NCI-H2107 (cell line): ENCODE measurements at regions not wholly inside any gene's neighbourhood (a gene's known extent, or its start where the extent isn't known, plus 50 kb on each side); places are given as distances from the start of the nearest gene placed in this dataset.

Experiments
- DNase-seq: peaks from one replicate; lab custom pipeline; 2025; lab: John Stamatoyannopoulos, UW

DNA sequence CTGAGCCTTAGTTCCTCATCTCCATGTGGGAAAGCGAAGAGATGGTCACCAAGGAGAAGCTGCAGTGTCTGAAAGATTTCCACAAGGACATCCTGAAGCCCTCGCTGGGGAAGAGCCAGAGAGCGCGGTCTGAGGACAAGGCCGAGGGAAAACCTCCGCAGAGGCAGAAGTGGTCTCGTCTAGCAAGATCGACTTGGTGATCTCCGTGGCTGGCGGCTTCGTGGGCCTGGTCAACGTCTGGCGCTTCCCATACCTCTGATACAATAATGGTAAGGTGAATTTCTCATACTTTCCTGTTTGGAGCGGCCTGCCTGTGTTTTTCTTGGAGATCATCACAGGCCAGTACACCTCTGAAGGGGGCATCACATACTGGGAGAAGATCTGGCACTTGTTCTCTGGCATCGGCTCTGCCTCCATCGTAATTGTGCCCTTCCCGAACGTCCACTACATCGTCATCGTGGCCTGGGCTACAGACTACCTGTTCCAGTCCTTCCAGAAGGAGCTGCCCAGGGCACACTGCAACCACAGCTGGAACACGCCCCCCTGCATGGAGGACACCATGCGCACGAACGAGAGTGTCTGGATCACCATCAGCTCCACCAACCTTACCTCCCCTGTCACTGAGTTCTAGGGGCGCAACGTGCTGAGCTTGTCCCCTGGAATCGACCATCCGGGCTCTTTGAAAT is 841.1 kb upstream of the TMPRSS15 start:
- DNase-seq, result no peak

GRCh38 chr21:19245188-19245580 is 841.6 kb upstream of the TMPRSS15 start:
- DNase-seq, result no peak

DNA sequence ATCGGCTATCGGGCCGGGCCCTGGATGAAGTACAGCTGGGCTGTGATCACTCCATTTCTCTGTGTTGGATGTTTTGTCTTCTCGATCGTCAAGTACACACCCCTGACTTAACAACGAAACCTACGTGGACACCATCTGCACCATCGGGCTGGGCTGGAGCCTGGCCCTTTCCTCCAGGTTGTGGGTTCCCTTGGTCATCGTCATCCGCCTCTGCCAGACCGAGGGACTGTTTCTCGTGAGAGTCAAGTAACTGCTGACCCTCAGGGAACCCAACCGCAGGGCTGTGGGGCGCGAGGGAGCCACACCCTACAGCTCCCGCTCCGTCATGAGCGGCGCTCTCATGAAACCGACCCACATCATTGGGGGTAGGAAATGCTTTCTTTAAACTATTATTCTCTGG is 842.4 kb upstream of the TMPRSS15 start:
- no peak for DNase-seq

- DNase-seq, result no peak
Observed at GRCh38 chr21:19256934-19257660, 853.5 kb upstream of the TMPRSS15 start.

DNA sequence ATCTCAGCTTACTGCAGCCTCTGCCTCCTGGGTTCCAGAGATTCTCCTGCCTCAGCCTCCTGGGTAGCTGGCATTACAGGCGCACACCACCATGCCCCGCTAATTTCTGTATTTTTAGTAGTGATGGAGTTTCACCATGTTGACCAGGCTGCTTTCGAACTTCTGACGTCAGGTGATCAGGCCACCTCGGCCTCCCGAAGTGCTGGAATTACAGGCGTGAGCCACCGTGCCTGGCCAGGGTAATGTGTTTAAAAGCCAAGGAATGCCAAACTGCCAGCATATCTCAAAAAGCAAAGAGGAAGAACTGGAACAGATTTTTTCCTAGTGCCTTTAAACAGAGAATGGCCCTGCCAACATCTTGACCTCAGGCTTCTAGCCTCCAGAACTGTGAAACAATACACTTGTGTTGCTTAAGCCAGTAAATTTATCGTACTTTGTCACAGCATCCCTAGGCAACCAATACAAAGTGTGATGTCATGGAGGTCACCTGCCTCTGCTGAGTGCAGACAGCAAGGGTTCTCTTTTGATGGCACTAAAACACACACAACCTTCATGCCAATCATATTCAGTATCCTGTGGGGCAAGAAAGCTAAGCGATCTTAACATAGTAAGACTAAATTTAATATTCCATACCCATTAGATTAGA is 858.3 kb upstream of the TMPRSS15 start:
- no peak for DNase-seq

- no peak for DNase-seq
Observed at GRCh38 chr21:19266636-19267035, 863.1 kb upstream of the TMPRSS15 start.

DNA sequence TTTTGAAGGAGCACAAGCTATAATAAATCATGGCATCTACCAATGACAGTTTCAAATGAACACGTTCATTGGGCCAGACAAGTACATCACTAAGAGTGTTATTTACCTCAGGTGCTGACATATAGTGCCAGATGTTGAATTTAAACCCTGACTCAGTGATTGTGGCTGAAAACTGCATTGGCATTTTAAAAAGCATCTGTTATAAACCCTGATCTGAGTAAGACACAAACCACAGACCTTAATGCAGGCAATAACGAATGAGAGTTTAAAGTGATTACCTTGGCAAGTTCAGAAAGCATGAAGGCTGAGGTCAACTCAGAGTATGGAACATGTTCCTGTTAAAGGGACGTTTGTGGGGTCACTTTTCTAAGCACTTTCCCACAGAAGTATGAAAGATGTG is 865.1 kb upstream of the TMPRSS15 start:
- DNase-seq, result no peak

DNA sequence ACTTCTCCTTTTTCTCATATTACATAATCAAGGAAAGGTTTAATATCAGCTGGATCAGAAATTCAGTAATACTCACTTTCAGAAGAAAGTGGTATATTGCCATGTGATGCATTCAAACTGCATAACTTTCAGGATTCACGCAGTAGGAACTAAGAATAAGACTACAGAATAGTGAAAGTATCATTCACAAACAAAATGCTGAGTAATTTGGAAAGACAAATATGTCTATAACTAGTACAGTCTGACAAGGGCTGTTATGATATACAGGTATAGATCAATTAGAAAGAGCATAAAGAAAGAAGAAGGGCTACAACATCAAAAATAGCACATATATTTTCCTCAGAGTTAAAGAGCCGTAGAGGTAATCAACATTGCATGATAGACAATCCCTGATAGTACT is 871.5 kb upstream of the TMPRSS15 start:
- no peak for DNase-seq

DNA sequence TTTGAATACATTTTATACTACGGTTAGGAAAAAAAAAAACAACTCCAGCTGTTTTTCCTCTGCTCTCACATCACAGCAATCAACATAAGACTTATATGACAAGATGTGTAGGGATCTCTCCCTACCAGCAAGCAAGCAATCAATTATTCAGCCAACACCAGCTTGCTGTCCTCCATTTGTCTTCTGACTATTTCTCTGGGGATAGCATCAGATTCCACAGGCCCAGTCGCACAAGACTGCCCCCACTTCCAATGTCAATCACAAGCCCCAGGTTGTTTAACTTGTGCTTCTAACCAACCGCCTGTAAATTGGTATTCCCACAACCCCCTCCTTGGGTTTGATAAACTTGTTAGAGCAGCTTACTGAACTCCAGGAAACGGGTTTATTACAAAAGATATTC is 873.1 kb upstream of the TMPRSS15 start:
- no peak for DNase-seq

DNA sequence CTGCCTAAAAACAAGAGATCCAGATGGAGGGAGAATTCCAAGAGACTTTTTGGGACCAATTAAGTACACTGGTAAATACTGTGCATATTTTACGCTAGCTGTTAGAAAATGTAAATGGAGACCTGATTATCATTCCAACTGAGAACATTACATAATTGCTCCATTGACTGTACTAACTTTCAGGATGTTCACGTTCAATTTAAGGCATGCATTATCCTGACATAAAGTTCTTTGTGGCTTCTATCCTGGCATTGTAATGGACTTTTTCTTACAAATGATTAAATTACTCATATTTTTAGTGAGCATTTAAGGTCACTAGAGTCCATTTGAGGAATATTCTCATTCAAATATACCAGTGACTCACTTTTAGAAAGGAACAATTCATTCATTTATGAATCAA is 883.3 kb upstream of the TMPRSS15 start:
- DNase-seq, result no peak

- DNase-seq, result no peak
Observed at GRCh38 chr21:19290328-19290727, 886.7 kb upstream of the TMPRSS15 start.

- DNase-seq, result no peak
Observed at GRCh38 chr21:19320291-19320690, 916.7 kb upstream of the TMPRSS15 start.

- no peak for DNase-seq
Observed at GRCh38 chr21:19321688-19322087, 918.1 kb upstream of the TMPRSS15 start.

DNA sequence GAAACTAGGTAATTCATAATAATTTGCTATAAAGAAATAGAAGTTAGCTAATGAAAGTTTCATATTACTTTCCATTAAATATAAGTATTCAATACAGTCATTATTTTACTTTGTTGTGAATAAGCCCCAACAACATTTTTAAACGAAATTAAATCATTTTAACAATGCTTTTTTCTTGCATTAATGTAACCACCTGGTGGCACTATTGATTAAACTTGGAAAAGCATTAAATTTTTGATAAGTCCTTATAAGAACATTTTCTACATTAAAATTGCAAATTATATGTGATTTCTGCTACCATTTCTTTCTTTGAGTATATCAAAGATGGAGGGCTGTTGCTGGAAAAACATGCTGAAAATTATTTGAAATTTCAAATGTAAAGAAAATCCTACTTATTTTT is 918.8 kb upstream of the TMPRSS15 start:
- no peak for DNase-seq

DNA sequence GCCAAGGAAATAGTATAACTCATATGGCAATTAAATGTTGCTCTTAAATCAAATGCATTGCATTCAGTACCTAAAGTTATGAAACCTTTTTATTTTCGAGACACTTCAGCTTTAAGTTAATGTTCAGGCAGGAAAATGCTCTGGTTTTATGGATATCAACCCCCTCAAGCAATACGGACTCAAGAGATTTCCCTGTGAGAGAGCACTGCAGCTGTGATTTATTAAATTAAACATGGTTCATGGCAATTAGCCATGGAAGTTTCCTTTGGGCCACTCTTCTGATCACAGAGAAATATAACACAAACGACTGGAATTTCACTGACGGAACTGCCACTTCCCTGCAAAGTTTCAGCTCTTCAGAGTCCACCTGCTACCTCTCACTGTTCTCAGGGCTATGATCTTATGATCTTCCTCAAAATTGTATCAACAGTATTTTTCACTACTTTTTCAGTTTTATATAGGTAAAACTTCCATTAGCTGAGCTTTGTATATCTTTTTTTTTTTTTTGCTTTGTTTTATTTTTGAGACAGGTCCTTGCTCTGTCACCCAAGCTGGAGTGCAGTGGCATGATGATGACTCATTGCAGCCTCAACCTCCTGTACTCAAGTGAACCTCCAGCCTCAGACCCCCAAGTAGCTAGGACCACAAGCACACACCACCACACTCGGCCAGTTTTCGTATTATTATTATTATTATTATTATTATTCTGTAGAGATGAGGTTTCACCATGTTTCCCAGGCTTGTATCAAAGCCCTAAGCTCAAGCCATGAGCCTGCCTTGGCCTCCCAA is 923.1 kb upstream of the TMPRSS15 start:
- no peak for DNase-seq

DNA sequence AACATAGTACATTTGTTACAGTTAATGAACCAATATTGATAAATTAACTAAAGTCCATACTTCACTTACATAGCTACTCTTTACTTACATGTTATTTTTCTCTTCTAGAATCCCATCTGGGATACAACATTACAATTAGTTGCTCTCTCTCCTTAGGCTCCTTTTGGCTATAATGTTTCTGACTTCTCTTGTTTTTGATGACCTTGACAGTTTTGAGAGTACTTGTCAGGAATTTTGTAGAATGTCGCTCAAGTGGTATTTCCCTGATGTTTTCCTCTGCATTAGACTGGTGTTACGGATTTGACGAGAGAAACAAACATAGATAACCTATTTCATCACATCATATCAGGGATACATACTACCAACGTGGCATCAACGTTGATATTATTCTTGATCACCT is 925.4 kb upstream of the TMPRSS15 start:
- no peak for DNase-seq

DNA sequence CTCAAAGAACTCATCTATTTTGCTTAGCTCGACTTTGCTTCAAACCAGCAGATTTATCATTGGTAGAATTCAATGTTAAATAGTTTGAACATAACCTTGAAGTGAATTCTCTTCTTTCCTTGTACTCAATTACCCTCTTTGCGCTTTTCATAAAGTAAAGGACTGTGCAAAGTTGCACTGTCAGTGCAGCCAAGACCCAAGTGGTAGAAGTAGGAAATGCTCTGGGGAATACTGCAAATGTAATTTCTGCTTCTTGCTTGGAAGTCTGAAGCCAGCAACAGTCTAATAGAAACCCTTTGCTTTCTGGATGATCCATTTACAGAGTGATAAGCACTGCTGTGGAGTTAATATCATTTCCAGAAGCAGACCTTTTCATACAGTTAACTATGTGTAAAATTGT is 936.7 kb upstream of the TMPRSS15 start:
- no peak for DNase-seq

DNA sequence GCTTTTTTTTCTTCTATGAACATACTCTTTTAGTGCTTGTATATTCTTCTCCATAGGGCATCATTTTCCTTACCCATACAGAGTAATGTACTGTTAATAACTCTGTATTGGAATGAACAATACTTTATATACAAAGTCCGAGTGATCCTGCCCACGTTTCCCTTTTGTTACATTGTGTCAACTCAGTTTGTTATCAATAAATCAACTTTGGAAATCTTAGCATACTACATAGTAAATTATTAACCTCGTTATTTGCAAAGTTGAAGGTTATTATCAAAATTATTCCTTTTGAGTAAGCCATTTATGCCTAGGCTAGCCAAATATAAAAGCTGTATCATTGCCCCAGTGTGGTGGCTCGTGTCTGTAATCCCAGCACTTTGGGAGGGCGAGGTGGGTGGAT is 937.4 kb upstream of the TMPRSS15 start:
- DNase-seq, result no peak

DNA sequence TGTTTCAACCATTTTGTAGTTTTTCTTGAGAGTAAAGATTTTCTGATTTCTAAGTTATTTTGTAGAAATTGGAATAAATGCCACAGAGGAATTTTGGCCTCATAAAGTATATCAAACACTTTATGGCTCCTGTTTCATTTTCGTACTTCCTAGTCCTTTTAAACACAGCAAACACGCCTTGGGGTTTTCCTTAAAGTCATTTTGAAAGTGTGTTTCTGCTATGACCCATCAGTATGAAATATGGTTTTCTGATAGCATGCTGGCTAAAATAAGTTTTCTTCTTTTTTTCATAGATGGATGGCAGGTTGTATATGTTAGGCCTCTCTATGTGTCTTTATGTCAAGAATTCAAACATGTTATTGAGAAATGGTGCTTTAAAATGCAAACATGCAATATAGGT is 940.1 kb upstream of the TMPRSS15 start:
- DNase-seq, result no peak

DNA sequence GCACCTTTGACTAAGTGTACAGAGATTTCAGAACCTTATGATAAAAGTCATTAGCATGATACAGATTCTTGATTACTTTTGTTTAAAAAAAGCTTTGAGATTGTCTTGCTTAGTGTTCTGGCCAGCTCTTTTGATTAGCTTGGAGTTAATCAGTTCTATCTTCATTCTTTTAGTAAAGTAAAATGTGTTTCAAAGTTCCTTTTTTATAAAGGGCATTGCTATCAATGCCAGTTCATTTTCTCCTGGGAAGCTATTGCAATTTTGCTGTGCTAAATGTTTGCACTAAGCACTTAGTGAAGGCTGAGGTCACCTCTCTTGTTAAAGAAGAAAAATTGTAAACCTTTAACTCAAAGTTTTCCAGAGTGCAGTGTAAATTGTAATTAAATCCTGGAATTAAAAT is 946.7 kb upstream of the TMPRSS15 start:
- no peak for DNase-seq

- no peak for DNase-seq
Observed at GRCh38 chr21:19353256-19353655, 949.7 kb upstream of the TMPRSS15 start.

DNA sequence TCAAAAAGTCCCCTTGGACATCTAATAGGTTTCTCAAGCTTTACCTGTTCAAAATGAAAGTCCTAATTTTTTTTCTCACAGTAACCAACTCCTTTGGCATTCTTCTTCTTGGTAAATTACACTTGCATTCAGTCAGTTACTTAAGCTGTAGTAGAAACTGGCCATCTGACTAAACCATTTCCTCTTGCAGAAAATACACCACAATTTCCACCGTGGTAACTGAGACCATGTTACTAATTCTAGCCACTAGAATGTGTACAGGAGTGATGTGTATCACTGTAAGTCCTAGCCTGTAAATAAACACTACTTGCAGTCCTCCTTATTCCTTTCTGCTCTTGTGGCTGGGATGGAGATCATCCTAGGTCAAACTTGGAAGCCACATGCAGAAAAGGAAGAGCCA is 965.4 kb upstream of the TMPRSS15 start:
- no peak for DNase-seq

- DNase-seq, result no peak
Observed at GRCh38 chr21:19392390-19392789, 988.8 kb upstream of the TMPRSS15 start.
